ENCODE measurements at regions not wholly inside any gene's neighbourhood (a gene's known extent, or its start where the extent isn't known, plus 50 kb on each side); places are given as distances from the start of the nearest gene placed in this dataset.

DNA sequence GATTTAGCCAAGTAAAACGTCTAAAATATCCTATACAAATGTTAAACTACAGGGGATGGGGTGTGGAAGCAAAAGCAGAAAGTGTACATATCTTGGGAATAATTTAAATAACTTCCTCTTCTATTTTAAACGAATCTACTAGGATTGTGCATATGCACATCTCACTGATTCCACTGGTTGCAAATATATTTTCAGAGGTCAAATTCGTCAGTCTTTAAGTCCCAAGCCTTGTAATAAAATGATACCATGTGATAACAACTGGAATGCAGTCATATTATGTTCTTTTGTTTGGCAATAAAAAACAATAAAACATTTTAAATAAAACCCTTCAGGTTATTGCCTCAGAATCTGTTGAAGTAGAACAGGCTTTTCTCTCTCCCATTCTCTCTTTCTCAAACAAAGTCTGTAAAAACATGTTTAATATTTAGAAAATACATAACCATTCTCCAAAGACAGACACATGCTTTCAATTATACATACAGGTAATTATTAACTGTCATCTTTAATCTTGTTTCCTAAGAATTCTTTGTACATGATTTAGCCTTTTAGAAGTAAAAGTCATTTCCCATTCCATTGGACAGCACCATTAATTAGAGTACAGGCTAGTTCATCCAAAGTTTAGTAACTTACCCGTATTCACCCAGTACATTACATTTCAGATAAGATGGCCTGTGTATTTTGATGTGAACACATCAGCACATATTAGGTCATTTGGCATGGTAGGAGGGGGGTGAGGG is 421.1 kb downstream of the PCDH7 start:
- TF ChIP-seq, protein P1, sequence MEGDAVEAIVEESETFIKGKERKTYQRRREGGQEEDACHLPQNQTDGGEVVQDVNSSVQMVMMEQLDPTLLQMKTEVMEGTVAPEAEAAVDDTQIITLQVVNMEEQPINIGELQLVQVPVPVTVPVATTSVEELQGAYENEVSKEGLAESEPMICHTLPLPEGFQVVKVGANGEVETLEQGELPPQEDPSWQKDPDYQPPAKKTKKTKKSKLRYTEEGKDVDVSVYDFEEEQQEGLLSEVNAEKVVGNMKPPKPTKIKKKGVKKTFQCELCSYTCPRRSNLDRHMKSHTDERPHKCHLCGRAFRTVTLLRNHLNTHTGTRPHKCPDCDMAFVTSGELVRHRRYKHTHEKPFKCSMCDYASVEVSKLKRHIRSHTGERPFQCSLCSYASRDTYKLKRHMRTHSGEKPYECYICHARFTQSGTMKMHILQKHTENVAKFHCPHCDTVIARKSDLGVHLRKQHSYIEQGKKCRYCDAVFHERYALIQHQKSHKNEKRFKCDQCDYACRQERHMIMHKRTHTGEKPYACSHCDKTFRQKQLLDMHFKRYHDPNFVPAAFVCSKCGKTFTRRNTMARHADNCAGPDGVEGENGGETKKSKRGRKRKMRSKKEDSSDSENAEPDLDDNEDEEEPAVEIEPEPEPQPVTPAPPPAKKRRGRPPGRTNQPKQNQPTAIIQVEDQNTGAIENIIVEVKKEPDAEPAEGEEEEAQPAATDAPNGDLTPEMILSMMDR (IDR thresholded peaks at IDR 0.05 in 4 of 5, conservative IDR thresholded peaks at IDR 0.05 in 1 of 5), result no peak
- TF ChIP-seq POLR2A (IDR thresholded peaks at IDR 0.05), result no peak
